OCI-LY3 (cell line): ENCODE measurements at regions not wholly inside any gene's neighbourhood (a gene's known extent, or its start where the extent isn't known, plus 50 kb on each side); places are given as distances from the start of the nearest gene placed in this dataset.

Experiments
- EZH2phosphoT487 ChIP-seq: fragments of 200-600 bp; shearing (Covaris generic); IDR thresholded peaks from 2 replicates; pipeline ENCODE4 v1.6.1; 2018; ENCODE audit warnings: antibody characterized with exemption, mixed run types, low read depth
- TF ChIP-seq, protein P1 (sequence below): fragments of 200-600, 300-600 bp; sonication (generic); IDR thresholded peaks from 2 replicates; pipeline ENCODE4 v1.5.1; 2014; ENCODE audit warnings: antibody characterized with exemption, low read length, low read depth

DNA sequence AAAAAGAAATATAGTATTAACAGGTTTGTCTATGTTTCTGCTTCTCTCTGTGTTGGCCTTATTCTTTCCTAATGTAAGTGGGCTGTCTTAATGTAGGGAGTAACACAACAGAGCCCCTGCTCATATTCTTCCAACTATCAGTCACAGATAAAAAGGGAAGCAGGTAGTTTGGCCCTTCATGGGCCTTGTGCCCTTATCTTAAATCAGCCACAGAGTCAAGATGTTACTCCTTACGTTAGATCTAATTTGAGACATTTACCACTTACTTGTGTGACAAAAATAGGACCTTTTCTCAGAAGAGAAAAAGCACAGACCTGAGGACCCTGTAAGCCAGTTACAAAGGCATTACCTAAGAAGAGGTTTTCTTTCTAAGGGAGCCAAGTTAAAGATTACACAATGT, 589.0 kb downstream of the GRXCR1 start:
- TF ChIP-seq, protein P1, sequence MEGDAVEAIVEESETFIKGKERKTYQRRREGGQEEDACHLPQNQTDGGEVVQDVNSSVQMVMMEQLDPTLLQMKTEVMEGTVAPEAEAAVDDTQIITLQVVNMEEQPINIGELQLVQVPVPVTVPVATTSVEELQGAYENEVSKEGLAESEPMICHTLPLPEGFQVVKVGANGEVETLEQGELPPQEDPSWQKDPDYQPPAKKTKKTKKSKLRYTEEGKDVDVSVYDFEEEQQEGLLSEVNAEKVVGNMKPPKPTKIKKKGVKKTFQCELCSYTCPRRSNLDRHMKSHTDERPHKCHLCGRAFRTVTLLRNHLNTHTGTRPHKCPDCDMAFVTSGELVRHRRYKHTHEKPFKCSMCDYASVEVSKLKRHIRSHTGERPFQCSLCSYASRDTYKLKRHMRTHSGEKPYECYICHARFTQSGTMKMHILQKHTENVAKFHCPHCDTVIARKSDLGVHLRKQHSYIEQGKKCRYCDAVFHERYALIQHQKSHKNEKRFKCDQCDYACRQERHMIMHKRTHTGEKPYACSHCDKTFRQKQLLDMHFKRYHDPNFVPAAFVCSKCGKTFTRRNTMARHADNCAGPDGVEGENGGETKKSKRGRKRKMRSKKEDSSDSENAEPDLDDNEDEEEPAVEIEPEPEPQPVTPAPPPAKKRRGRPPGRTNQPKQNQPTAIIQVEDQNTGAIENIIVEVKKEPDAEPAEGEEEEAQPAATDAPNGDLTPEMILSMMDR: no peak
- TF ChIP-seq EZH2phosphoT487: no peak
